Upper lobe of left lung (tissue), 4 donors: ENCODE measurements at regions not wholly inside any gene's neighbourhood (a gene's known extent, or its start where the extent isn't known, plus 50 kb on each side); places are given as distances from the start of the nearest gene placed in this dataset.

ENCODE experiments used
- CTCF ChIP-seq, 6 experiments: fragments of 450-650 bp in 4 of 6; fragments of 200-600 bp in 2 of 6; sonication (generic) in 2 of 6; IDR thresholded peaks; one replicate each; pipeline ENCODE4 v1.5.1; 2016 to 2019; ENCODE audit warnings: antibody characterized with exemption in 6 of 6
- POLR2A ChIP-seq, 4 donors: fragments of 450-650 bp; IDR thresholded peaks; one replicate each; pipeline ENCODE4 v1.5.1; 2016 to 2017; ENCODE audit warnings: antibody characterized with exemption in 4 of 4, mild to moderate bottlenecking in 2 of 4

- no peak for TF ChIP-seq CTCF (IDR thresholded peaks at IDR 0.05)
- no peak for TF ChIP-seq POLR2A (IDR thresholded peaks at IDR 0.05)
Observed at GRCh38 chr5:101437351-101437750, 534.3 kb upstream of the ST8SIA4 start.
